ENCODE measurements at regions not wholly inside any gene's neighbourhood (a gene's known extent, or its start where the extent isn't known, plus 50 kb on each side); places are given as distances from the start of the nearest gene placed in this dataset.

DNA sequence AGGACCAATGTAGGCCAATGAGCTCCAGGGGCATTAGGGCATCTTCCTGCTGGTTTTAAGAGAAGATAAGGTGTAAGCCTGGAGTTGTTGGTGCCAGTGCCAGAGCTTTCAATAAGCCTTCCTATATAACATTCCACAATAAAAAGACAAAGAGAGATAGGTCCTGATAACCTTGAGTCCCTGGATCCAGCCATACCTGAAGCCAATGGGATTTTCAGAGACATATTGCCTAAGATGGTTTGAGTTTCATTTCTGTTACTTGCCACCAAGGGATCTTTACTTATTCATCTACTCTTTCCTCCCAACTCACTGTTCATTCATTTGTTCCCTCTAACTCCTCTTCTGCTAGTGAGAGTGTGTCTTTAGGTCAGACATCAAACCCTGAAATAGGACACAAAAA lies 68.8 kb upstream of the CAPZB start (continued):
- TF ChIP-seq EP300 (IDR thresholded peaks at IDR 0.05; ENCODE audit: borderline replicate concordance in 1 of 2, control insufficient read depth in 1 of 2, low read depth in 2 of 2, low read length in 2 of 2) (no peak), MTA2 (IDR thresholded peaks at IDR 0.05; ENCODE audit: low read depth) (no peak), POLR2AphosphoS5 (IDR thresholded peaks at IDR 0.05; ENCODE audit: low read length) (no peak), NFIC (IDR thresholded peaks at IDR 0.05; ENCODE audit: low read depth, low read length) (no peak)
- TF ChIP-seq, protein P1, sequence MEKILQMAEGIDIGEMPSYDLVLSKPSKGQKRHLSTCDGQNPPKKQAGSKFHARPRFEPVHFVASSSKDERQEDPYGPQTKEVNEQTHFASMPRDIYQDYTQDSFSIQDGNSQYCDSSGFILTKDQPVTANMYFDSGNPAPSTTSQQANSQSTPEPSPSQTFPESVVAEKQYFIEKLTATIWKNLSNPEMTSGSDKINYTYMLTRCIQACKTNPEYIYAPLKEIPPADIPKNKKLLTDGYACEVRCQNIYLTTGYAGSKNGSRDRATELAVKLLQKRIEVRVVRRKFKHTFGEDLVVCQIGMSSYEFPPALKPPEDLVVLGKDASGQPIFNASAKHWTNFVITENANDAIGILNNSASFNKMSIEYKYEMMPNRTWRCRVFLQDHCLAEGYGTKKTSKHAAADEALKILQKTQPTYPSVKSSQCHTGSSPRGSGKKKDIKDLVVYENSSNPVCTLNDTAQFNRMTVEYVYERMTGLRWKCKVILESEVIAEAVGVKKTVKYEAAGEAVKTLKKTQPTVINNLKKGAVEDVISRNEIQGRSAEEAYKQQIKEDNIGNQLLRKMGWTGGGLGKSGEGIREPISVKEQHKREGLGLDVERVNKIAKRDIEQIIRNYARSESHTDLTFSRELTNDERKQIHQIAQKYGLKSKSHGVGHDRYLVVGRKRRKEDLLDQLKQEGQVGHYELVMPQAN (conservative IDR thresholded peaks at IDR 0.05) = no peak

DNA sequence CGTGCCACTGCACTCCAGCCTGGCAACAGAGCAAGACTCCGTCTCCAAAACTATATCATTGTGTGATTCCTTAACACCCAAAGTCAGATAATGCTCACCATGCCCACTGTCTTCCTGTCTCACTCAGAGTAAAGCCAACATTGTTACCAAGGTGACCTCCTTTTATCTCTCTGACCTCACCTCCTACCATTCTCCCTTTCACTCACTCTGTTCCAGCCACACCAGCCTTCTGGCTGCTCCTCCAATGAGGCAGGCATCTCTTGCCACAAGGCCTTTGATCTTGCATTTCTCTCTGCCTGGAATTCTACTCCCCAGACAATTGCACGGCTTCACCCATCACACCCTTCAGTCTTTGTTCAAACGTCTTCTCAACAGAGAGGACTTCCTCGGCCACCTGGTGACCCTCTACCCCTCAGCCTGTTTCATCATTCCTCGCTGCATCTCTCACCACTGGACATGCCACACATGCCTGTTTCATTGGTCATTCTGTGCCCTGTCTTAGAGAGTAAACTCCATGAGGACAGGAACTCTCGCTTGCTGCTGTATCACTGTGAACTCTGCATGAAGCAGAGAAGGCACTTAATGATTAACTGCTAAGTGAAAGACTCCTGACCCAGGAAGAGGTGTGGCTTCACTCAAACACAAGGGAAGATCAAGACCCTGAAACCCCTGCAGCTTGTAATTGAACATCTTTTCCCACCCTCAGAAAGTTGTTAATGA lies 67.1 kb upstream of the CAPZB start:
- in situ Hi-C loops (cut with MboI) (no loop called here), intact Hi-C loops (cut with micrococcal nuclease; ENCODE audit: unreplicated experiment) (no loop called here)
- SMC1A ChIA-PET (ENCODE audit: uncharacterized antibody, unreplicated experiment) = interaction anchor here (0.6 kb wide), 1 partner anchor 14 kb away, joined by 4 read pairs; no protein-coding TSS in a partner anchor
- no peak for FAIRE-seq
- Histone ChIP-seq H3K27me3 (replicated peaks in 1 of 2; ENCODE audit: control insufficient read depth in 2 of 2, insufficient read depth in 2 of 2, low read length in 1 of 2) (no peaks in the 10 kb centered on the region), H3K27ac (ENCODE audit: control insufficient read depth, insufficient read depth) (no peak overlapping the region), H3K4me3 (no peak overlapping the region), H3K4me2 (ENCODE audit: control insufficient read depth, insufficient read depth) (no peak overlapping the region), H3K79me2 (ENCODE audit: control insufficient read depth, insufficient read depth, low read length) (no peaks in the 10 kb centered on the region), H3K9me3 (replicated peaks; ENCODE audit: control insufficient read depth, insufficient read depth, low read length) (peaks cover 2% of the 10 kb centered on the region; the same call in 1 of the 3 replicates), H2AFZ (ENCODE audit: control insufficient read depth, low read depth, low read length) (no peak overlapping the region), H3K4me1 (ENCODE audit: control insufficient read depth, insufficient read depth, low read length) (no peaks in the 10 kb centered on the region), H3K9ac (ENCODE audit: control insufficient read depth, insufficient read depth, low read length) (no peak overlapping the region), H3K36me3 (ENCODE audit: control insufficient read depth in 2 of 2, insufficient read depth in 2 of 2, low read length in 1 of 2) (no peaks in the 10 kb centered on the region), H4K20me1 (ENCODE audit: control insufficient read depth, insufficient read depth) (no peaks in the 10 kb centered on the region)
- RAD21 ChIA-PET (ENCODE audit: unreplicated experiment) = no interaction called here
- CTCF ChIA-PET = no interaction called here
- POLR2A ChIA-PET = no interaction called here
- BruUV-seq (replicated peaks) = no TSS peak
- DNase-seq (ENCODE audit: low read depth, low spot score) = no peak
- no peak for ATAC-seq
- WGBS (ENCODE audit: insufficient coverage, insufficient replicate concordance, low lambda C conversion rate, missing lambda C conversion rate) = 31% methylated on average over 7 of the region's 7 CpGs
- TF ChIP-seq YY1 (IDR thresholded peaks at IDR 0.05; ENCODE audit: low read depth, low read length) = no peak
- TF ChIP-seq SREBF1 (IDR thresholded peaks at IDR 0.05; ENCODE audit: low read length) = no peak
- no peak for TF ChIP-seq FOS (IDR thresholded peaks at IDR 0.05; ENCODE audit: borderline replicate concordance, extremely low read depth, insufficient read length)
- TF ChIP-seq RBBP5 (conservative IDR thresholded peaks at IDR 0.05) = no peak
- TF ChIP-seq MEF2A (IDR thresholded peaks at IDR 0.05; ENCODE audit: insufficient read depth, low read depth, low read length) = no peak
- no peak for TF ChIP-seq EGR1 (IDR thresholded peaks at IDR 0.05; ENCODE audit: borderline replicate concordance in 1 of 2, low read depth in 2 of 2, low read length in 2 of 2)
- no peak for TF ChIP-seq TAF1 (IDR thresholded peaks at IDR 0.05; ENCODE audit: borderline replicate concordance, low read depth, low read length)
- no peak for TF ChIP-seq LARP7 (IDR thresholded peaks at IDR 0.05)
- TF ChIP-seq SIN3A (IDR thresholded peaks at IDR 0.05; ENCODE audit: low read depth, low read length) = no peak
- TF ChIP-seq, protein P2, sequence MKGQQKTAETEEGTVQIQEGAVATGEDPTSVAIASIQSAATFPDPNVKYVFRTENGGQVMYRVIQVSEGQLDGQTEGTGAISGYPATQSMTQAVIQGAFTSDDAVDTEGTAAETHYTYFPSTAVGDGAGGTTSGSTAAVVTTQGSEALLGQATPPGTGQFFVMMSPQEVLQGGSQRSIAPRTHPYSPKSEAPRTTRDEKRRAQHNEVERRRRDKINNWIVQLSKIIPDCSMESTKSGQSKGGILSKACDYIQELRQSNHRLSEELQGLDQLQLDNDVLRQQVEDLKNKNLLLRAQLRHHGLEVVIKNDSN (IDR thresholded peaks at IDR 0.05; ENCODE audit: borderline replicate concordance, extremely low read length, insufficient read depth, low read depth, low read length) = no peak
- TF ChIP-seq, protein P3, sequence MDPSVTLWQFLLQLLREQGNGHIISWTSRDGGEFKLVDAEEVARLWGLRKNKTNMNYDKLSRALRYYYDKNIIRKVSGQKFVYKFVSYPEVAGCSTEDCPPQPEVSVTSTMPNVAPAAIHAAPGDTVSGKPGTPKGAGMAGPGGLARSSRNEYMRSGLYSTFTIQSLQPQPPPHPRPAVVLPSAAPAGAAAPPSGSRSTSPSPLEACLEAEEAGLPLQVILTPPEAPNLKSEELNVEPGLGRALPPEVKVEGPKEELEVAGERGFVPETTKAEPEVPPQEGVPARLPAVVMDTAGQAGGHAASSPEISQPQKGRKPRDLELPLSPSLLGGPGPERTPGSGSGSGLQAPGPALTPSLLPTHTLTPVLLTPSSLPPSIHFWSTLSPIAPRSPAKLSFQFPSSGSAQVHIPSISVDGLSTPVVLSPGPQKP (IDR thresholded peaks at IDR 0.05; ENCODE audit: low read depth, low read length) = no peak
- no peak for TF ChIP-seq SP1 (IDR thresholded peaks at IDR 0.05; ENCODE audit: low read depth, low read length)
- TF ChIP-seq SRF (IDR thresholded peaks at IDR 0.05; ENCODE audit: low read depth in 2 of 2, low read length in 2 of 2) = no peak
- TF ChIP-seq, protein P4, sequence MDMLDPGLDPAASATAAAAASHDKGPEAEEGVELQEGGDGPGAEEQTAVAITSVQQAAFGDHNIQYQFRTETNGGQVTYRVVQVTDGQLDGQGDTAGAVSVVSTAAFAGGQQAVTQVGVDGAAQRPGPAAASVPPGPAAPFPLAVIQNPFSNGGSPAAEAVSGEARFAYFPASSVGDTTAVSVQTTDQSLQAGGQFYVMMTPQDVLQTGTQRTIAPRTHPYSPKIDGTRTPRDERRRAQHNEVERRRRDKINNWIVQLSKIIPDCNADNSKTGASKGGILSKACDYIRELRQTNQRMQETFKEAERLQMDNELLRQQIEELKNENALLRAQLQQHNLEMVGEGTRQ (IDR thresholded peaks at IDR 0.05; ENCODE audit: borderline replicate concordance, low read depth, low read length) = no peak

Data from GM12878 (cell line).